ENCODE measurements at regions not wholly inside any gene's neighbourhood (a gene's known extent, or its start where the extent isn't known, plus 50 kb on each side); places are given as distances from the start of the nearest gene placed in this dataset.

GRCh38 chr11:128133501-128133900 lies 453.9 kb downstream of the ETS1 start:
- Histone ChIP-seq H3K36me3 (ENCODE audit: control insufficient read depth, insufficient read depth, low read length) (no peaks in the 10 kb centered on the region), H2BK15ac (ENCODE audit: low read depth, low read length) (no peak overlapping the region), H2AK5ac (ENCODE audit: low read depth, low read length) (no peak overlapping the region), H3K23ac (ENCODE audit: low read depth, low read length) (no peak overlapping the region), H2BK120ac (ENCODE audit: low read depth, low read length) (no peak overlapping the region), H3K9me1 (ENCODE audit: insufficient read depth, low read length) (no peaks in the 10 kb centered on the region), H3K9me3 (ENCODE audit: control insufficient read depth, insufficient read depth, low read length) (no peaks in the 10 kb centered on the region), H2BK5ac (ENCODE audit: low read depth, low read length, poor library complexity, severe bottlenecking) (no peak overlapping the region), H3K27ac (ENCODE audit: insufficient read depth, low read length) (no peak overlapping the region), H2BK20ac (ENCODE audit: low read depth, low read length) (no peak overlapping the region), H3K4ac (ENCODE audit: low read depth, low read length) (no peak overlapping the region), H4K5ac (ENCODE audit: low read depth, low read length) (no peak overlapping the region), H3K18ac (ENCODE audit: low read depth, low read length) (no peak overlapping the region), H3K9ac (ENCODE audit: low read depth, low read length) (no peak overlapping the region), H4K20me1 (ENCODE audit: insufficient read depth, low read length) (no peaks in the 10 kb centered on the region), H3K79me1 (ENCODE audit: low read depth in 1 of 2, low read length in 2 of 2) (no peaks in the 10 kb centered on the region), H3K4me1 (ENCODE audit: control insufficient read depth, insufficient read depth, low read length) (no peaks in the 10 kb centered on the region), H2AK9ac (replicated peaks; ENCODE audit: low read depth, low read length, poor library complexity) (no peak overlapping the region), H4K8ac (ENCODE audit: low read depth in 2 of 2, low read length in 2 of 2) (no peak overlapping the region), H3K14ac (replicated peaks; ENCODE audit: low read depth, low read length) (no peak overlapping the region), H3K27me3 (ENCODE audit: control insufficient read depth, insufficient read depth, low read length) (peaks cover 22% of the 10 kb centered on the region), H2AFZ (replicated peaks; ENCODE audit: low read length, poor library complexity) (peak overlapping the region; percentile 59), H4K91ac (ENCODE audit: insufficient read depth, low read depth, low read length) (no peak overlapping the region), H3K4me2 (ENCODE audit: low read depth, low read length) (no peak overlapping the region), H3K4me3 (ENCODE audit: insufficient read depth, low read depth, low read length) (no peak overlapping the region), H3K56ac (ENCODE audit: extremely low read depth, insufficient read depth, low read length) (no peak overlapping the region)
- ChIA-PET CTCF (interaction anchor here (0.7 to 2.6 kb wide), 2 partner anchors 24 to 123 kb away, joined by 3 to 8 read pairs; no protein-coding TSS in a partner anchor), POLR2A (ENCODE audit: unreplicated experiment) (interaction anchor here (0.6 kb wide), 1 partner anchor 18 kb away, joined by 4 read pairs; no protein-coding TSS in a partner anchor)
- BruUV-seq (replicated peaks) = no TSS peak
- in situ Hi-C loops (cut with MboI; ENCODE audit: low sequenced_read_pairs) = no loop called here
- dilution Hi-C loops (cut with HindIII; ENCODE audit: low sequenced_read_pairs, unreplicated experiment) = no loop called here
- ATAC-seq (ENCODE audit: low read depth) = no peak
- intact Hi-C loops (cut with micrococcal nuclease) = no loop called here
- no CpG with 5 or more reads among the region's 3 CpGs for WGBS, 2 experiments (ENCODE audit: extremely low coverage in 2 of 2, insufficient read length in 1 of 2)
- TF ChIP-seq RCOR1 (IDR thresholded peaks at IDR 0.05; ENCODE audit: insufficient replicate concordance, low read length) = no peak
- TF ChIP-seq MXI1 (IDR thresholded peaks at IDR 0.05; ENCODE audit: borderline replicate concordance, low read depth, low read length) = no peak
- no peak for TF ChIP-seq CEBPB (IDR thresholded peaks at IDR 0.05; ENCODE audit: low read depth, low read length)
- no peak for TF ChIP-seq USF2 (IDR thresholded peaks at IDR 0.05; ENCODE audit: low read depth, low read length)
- no peak for TF ChIP-seq SMC3 (IDR thresholded peaks at IDR 0.05; ENCODE audit: low read depth, low read length)
- no peak for DNase-seq
